H1 (cell line): ENCODE measurements at regions not wholly inside any gene's neighbourhood (a gene's known extent, or its start where the extent isn't known, plus 50 kb on each side); places are given as distances from the start of the nearest gene placed in this dataset.

Source experiments
- CEBPB ChIP-seq: IDR thresholded peaks from 2 replicates; pipeline ENCODE4 v1.6.1; 2012; ENCODE audit warnings: low read depth, low read length
- CREB1 ChIP-seq: IDR thresholded peaks from 2 replicates; pipeline ENCODE4 v1.6.1; 2012; ENCODE audit warnings: inconsistent platforms
- CTCF ChIP-seq, 3 experiments: IDR thresholded peaks; 1 replicate in 2 of 3; 2 replicates in 1 of 3; pipeline versions ENCODE4 v1.5.1 to v1.6.1; 2011; ENCODE audit warnings: low read length in 3 of 3, mild to moderate bottlenecking in 3 of 3, inconsistent platforms in 2 of 3, low read depth in 1 of 3, moderate library complexity in 1 of 3; ENCODE audit not compliant: insufficient read depth in 1 of 3; ENCODE audit errors: control extremely low read depth in 1 of 3
- TAF1 ChIP-seq: IDR thresholded peaks from 2 replicates; pipeline ENCODE4 v1.6.1; 2011; ENCODE audit warnings: mild to moderate bottlenecking, low read depth, low read length
- TBP ChIP-seq: IDR thresholded peaks from 2 replicates; pipeline ENCODE4 v1.6.1; 2011; ENCODE audit warnings: low read depth, low read length, improper control_type of control experiment

- no peak for TF ChIP-seq CTCF (IDR thresholded peaks at IDR 0.05; ENCODE audit: control extremely low read depth in 1 of 3, insufficient read depth in 1 of 3, low read depth in 1 of 3, low read length in 3 of 3)
- TF ChIP-seq CREB1 = no peak
- no peak for TF ChIP-seq TAF1
- no peak for TF ChIP-seq CEBPB
- TF ChIP-seq TBP = no peak
Measured at GRCh38 chr7:132678656-132679055, 102.4 kb upstream of the PLXNA4 start (continued).
